GM18511 (cell line): ENCODE measurements at regions not wholly inside any gene's neighbourhood (a gene's known extent, or its start where the extent isn't known, plus 50 kb on each side); places are given as distances from the start of the nearest gene placed in this dataset.
"Not testable (repeated sequence)": the region's sequence is repeated elsewhere in the genome, so short reads cannot be mapped to it uniquely, and the experiment has no call there.

Experiments used
- ATAC-seq: cut with Tn5 transposase; IDR thresholded peaks from one replicate; pipeline ENCODE4 v1.9.1; 2021; ENCODE audit warnings: mild to moderate bottlenecking, moderate library complexity; ENCODE audit not compliant: unreplicated experiment

DNA sequence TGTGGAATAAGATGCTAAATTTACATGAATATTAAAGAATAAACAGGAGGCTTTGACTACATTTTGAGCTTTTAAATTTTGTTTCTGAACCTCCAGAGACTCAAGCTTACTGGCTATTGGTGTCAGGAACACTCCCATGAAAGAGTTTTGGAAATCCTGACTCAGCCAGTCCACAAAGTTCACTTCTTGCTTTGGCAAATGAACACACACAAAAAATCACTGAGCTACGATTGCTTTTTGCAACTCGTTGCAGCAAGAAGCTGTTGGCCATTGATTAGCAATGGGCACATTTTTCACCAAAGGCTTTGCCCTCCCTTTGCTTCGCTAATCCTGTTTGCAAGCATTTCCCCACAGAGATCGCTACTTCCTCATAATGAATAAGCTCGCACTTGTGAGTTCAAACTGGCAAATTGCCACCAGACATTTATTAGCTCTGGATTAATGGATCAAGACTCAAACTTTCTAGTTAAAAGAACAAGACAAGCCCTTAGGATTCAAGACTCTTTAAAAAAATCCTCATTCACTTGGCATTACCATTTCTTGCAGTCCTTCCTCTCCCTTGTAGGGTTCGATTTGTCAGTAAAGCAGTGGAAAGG lies 343.2 kb upstream of the ONECUT1 start:
- no peak for ATAC-seq

DNA sequence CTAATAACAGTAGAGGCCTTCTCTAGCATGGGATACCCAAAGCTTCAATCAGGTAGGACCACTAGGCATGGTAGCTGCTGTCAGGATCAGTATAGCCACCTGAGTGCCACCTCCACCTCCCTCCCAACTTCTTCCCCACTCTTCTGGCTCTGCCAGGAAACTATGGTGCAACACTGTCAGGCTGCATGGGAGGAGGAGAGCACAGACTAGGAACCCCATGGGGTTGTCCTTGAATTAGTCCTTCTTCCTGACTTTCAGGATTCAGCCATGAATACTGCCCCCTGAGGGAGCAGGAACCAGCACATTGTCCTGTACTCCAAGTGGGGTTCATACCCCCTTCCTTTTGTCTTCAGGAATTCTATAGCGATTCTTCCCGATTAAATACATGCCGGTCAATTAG lies 340.8 kb upstream of the ONECUT1 start:
- ATAC-seq: no peak

DNA sequence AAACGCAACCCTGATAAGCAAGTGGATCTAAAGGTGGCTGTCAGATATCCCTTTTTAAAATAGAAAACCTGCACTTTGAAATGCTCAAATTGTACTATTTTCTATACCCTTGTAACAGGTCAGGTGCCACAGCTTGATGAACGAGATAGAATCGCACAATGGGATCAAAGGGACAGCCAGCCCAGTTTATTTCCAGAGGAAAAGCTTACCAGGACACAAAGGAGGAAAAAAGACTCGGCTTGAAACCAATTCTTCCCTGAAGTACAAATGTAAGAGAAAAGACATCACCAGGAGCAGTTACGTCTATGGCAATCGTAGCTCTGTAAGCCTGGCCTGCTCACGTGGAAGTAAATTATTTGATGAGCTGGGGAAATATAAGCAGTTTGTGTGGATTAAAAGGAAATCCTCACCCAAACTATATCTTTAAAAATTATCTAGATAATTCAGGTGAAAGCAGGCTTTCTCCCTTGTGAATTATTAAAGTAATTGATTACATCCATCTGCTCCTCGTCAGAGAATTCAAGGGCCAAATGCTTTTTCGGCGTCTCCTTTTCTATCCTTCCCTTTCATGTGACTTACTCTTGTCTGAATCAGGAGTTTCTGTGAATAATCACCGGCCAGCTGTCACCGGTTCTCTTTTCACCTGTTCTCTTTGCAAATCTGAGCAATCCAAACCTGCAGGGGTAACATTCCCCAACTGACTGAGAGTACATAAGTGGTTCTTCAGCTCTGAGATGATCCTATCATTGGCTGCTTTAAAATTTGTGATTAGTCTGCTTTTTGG lies 339.2 kb upstream of the ONECUT1 start:
- ATAC-seq: no peak

DNA sequence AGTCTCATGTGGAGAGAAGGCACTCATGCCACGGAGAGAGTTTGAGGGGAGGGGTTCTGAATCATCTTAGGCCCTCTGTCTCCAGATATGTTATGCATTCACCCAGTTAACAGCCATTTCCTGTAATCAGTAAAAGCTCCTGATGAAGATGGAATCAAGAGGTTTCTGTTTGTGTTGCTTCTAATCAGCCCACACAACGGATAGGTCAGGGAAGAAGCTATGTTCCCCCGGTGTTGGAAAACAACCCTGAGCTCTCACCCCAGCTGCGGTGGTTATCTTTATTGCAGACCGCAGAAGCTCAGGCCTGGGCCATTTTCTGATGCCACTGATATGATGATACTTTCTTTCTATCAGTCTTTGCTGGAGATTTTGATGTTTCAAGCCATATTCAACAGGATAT lies 338.5 kb upstream of the ONECUT1 start:
- ATAC-seq: no peak

DNA sequence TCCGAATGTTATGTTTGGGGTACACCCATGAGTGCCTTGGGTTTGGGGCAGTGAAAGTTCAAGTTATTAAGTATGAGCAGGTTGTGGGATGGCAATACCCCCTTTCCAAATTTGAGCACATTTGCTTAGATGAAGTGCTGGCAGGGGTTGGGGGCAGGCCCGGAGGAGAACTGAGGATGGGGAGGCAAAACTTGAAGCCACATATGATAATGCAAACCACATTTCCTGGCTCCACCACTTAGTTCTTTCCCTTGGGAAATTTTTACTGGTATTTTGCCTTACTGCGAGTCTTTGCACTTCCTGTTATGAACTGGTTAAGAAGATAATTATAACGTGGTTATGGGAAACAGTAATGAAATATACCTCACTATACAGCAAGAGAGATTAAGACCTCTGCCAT lies 336.0 kb upstream of the ONECUT1 start:
- ATAC-seq: no peak

DNA sequence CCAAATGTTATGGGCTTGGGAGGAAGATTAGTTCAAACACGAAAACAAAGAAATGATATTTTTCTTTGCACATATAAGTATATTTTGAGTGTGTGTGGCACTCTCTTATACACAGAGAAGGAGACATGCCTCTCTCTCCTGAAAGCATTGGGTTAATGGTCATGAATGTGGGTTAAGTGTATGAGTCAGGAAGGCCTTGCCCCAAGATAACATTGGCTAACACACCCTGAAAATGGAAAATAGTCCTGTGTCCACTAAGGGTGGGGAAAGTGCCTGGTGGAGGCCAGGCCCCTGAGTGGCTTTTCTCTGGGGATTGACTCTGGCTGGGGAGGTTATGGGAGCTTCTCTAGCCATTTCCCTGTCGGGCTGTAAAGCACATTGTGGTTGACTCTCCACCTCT lies 332.7 kb upstream of the ONECUT1 start:
- ATAC-seq: no peak

DNA sequence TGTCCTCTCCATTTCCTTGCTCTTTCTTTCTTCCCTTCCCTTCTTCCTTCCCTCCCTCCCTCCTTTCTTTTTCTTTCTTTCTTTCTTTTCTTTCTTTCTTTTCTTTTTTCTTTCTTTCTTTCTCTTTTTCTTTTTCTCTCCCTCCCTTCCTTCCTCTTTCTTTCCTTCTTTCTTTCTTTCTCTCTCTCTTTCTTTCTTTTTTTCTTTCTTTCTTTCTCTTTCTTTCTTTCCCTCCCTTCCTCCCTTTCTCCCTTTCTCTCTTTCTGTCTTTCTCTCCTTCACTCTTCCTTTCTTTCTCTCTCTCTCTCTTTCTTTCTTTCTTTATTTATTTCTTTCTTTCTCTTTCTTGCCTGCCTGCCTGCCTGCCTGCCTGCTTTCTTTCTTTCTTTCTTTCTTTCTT lies 326.8 kb upstream of the ONECUT1 start:
- not testable (repeated sequence) for ATAC-seq

DNA sequence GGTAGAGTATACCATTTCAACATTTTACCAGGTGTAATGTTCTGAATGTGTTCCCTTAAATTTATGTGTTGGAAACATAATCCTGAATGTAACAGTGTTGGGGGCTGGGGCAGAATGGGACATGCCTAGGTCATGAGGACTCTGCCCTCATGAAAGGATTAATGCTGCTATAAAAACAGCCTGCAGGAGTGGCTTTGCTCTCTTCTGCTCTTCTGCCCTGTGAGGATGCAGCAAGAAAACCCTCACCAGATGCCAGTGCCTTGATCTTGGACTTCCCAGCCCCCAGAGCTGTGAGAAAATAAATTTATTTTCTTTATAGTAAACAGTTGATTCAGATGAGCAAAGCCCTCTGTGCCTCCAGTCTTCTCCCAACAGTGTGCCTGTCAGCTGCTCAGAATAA lies 326.0 kb upstream of the ONECUT1 start:
- ATAC-seq: no peak

DNA sequence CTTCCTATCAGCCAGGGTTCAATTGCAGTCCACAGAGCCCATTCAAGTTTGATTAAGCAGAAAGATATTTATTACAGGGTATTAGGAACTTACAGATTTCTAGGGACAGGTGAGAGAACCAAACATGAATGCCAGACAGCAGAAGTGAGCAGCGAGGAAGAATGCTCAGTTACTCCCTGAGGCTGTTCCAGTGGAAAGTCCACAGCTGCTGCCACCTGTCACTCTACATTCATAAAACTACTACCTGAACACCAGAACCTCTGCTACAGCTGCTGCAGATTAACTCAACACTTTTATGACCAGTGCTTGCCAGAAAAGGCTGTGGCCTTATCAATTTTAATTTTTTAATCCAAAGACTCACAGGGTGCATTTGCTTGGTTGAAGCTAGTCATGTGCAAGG lies 325.4 kb upstream of the ONECUT1 start:
- ATAC-seq: no peak

DNA sequence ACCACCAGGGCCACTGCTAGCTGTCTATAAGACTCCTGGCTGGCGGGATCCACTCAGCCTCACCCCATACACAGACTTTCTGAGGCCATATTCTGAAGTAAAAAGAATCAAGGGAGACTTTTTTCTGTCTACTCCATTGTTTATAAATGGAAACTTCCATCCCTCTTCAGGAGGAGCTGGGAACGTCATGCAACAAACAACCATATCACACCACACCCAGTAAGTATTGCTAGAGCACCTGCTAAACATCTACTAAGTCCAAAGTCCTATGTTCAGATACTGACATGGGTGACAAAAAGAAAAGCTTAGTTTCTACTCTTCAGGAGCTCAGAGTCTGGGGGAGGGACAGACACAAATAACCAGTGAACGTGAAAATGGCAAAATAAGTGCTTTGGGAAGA lies 324.8 kb upstream of the ONECUT1 start:
- no peak for ATAC-seq

DNA sequence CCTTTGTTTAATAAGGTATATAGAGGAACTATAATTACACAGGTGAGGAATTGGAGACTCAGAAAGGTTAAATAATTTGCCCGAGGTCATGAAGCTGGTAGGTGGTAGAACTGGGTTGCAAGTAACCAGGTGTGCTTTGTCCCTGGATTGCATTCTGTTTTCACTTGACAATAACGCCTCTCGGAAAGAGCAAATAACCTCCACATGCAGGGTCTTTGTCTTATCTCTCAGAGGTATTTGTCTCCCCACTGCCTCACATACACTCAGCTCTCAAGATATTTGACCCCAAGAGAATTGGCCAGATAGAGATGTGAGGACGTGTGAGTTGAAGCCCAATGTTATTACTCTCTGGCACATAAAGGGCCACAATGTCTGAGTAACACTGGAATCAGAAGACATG lies 320.9 kb upstream of the ONECUT1 start:
- ATAC-seq: no peak

DNA sequence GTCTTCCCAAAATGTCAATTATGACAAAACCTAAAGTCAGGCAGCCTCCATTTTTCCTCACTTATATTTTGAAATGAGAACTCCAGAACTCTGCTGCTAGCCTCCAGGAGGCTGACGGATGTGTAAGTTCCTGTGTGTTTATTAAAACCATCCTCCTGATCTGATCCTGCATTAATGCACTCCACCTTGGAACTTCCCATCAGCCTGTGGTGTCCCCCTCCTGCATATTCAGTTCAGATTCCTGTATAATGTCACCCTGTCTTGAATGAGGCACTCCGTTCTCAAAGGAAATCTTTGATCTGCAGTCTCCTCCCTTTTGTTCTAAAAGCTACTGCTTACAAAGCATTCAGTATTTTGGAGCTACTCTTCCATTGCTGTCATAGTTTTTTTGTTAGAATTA lies 318.2 kb upstream of the ONECUT1 start:
- no peak for ATAC-seq

DNA sequence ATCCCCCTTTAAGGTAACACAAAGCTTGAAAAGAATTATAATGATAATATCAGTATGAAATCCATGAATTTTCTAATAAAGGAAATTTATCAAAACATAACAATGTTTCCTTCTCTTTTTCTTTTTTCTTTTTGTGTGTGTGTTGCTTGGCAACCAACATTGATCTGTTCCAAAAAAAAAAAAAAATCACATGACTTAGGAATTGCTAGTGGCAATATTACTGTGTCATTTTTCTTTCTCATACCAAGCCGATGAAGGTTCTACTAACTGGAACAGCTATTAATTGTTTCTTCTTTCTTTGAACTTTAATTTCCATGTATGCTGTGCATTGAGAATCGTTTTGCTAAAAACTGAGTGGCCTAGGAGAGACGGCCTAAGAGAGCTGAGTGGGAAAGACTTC lies 317.7 kb upstream of the ONECUT1 start:
- ATAC-seq: no peak

DNA sequence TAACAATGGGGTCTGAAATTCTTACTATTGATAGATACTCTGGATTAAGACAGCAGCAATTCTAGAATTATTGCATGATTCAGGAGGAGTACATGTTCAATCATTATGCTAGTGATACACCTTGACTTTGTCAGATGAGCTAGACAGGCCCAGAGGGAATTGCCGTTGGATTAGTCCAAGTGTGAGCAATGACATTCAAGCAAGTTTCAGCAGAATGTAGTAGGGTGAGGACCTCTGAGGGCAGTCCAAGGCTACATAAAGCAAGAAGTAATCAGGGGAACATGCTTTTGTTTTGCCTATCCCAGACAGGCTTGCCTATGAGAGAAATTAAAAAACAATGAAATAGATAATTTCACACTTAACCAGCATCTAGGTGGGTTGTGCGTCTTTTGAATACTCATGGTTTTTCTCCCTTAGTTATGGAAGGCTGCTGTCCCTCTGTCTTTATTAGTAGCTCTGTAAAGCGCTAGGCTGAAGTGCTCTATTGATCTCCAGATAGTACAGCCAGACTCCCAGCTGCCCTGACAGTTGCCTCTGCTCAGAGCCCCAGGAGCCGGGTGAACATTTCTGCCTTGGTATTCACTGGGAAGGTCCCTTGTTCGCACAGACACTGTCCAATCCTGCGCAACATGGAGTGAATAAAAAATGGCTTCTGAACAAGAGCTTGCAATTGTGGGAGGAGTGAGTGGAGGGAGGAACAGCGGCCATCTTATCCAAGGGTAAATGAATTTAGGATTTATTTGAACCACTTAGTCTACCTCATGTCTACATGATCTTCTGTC lies 316.6 kb upstream of the ONECUT1 start:
- ATAC-seq: no peak

DNA sequence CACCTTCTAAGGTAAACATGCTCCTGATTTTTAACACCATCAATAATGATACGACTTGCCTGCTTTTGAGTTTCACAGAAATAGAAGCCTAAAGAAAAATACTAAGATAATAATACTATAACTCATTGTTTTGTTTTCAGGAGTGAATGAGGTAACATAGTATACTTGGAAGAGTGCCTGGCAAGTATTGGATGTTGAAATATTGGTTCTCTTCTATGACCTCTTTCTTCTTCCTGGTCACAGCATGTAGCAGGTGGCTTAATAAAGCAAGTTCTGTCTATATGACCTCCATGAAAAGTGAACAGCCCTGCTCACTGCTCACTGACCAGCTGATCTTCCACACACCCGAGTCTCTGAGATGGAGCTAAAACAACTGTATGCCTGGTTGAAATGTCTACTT lies 312.3 kb upstream of the ONECUT1 start:
- no peak for ATAC-seq

DNA sequence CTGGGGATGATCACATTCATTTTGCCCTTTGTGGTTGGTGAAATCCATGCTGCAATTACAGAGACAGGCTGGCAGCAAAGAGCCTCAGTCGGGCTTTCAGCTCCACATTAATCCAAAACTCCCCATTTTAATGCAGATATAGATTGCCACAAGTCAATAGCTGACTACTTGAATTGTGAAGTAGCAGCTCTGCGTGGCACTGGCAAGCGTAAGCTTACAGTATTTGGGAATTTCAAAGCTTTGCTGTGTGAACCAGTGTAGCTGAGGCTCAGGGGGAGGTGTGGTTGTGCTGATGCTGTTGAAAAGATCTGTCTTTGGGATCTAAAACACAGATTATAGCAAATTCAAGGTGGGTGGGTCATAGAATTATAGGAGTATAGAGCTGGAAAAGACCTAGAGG lies 290.3 kb upstream of the ONECUT1 start:
- ATAC-seq: no peak

DNA sequence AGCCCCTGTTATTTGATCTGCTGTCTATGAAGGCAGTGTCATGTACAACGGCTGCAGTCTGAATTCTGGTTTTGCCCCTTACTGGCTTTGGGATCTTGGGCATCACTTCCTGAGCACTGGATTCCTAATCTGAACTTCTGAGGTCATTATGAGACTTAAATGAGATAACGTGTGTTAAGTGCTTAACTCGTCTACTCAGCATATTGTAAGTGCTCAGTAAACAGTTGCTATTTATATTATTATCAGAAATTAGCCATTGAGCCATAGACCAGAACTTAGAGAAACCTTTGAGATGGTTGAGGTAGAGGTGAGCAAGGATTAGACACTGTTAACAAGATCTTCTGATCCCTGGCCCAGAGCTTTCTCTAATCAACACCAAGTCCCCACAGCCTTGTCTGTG lies 284.1 kb upstream of the ONECUT1 start:
- no peak for ATAC-seq

DNA sequence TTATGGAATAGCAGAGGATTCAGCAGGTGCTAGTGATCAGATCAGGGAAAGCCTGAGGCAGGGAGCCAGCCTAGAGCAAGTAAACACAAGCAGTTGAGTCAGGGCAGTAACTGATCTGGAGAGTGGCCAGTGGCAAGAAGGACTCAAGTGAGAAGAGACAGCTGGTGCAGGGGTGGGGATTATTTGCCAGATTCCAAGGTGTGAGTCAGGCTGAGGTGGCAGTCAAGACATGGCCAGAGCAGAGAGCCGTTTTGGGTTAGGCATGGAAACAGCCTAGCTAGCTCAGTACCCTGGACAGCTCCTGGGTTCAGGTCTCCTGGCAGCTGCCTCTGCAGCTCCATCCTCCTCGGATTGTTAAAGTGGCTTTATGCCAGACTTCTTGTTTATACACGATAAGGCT lies 281.9 kb upstream of the ONECUT1 start:
- no peak for ATAC-seq

DNA sequence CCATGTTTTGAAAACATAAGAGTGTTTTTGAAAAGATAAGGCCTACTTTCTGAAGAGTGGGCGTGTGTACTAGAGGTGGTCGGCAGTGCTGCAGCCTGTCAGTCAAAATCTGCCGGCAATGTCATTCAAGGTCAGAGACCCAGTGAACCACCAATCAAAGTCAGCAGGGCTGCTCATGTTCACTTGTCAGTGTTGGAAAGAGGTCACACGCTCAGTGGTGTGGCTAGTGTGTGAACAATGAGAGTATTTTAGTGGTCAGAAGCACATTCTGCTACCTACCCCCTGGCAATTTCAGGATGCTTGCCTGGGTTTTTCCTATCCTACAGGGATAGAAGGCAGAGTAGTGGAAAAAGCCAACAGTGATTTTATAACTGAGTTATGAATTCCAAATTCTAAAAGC lies 278.5 kb upstream of the ONECUT1 start:
- no peak for ATAC-seq

DNA sequence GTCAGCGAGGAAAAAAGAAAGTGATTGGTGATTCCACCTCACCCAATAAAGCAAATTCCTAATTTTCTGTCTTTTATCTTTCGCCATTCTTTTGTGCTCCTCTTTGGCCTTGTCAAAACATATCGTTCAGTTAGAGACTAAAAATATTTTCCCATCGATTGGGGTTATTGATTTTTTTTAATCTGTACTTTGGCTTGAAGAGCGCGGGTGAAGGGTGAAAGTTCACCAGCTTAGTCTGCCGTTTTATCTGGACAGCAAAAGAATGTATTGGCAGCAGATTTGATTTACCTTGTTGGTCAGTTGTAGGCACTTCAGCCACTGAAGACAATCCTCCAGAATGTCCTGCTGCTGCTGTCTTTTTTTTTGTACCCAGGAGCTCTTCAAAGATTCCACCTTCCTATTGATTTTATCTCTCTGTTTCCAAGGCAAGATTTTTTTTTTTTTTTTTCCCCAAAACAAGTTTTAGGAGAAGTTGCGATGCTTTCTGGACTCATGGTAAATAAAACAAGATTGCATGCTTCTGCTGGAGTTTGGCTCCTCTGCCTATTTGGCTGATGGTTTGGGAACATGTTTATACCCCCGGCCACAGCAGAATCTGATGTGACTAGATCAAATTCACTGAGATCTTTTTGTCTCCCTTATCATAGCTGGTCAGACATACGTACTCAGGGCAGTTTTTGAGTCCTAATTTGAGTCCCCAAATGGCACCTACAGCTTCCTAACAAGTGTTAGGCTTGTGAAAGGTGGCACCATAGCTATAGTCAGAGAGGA lies 269.3 kb upstream of the ONECUT1 start:
- ATAC-seq: no peak

DNA sequence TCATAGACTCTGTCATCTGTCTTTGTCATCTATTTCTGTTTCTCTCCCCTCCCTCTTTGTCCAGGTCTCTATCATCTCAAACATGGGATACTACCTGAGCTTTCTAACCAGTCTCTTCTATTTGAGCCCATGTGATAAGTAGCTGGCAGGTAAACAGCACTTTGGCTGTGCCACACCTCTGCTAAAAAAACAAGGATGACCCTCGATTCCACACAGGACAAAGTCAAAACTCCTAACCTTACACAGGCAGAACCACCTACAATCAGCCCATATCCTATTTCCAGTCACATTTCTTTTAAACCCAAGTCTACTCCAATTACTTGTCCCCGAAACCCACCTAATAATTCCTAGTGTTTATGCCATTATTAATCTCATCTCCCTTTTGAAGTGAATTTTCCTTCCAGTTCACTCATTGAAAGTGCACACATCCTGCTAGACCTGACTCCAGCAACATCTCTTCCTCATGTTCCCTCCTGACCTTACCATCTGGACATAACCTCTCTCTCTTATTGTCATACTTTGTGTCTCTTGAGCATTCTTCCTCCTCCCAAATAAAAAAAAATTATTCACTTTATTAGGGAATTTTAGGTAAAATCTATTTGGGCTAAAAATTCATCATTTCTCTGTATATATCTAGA lies 256.1 kb upstream of the ONECUT1 start:
- ATAC-seq: no peak
